ENCODE measurements at regions not wholly inside any gene's neighbourhood (a gene's known extent, or its start where the extent isn't known, plus 50 kb on each side); places are given as distances from the start of the nearest gene placed in this dataset.

DNA sequence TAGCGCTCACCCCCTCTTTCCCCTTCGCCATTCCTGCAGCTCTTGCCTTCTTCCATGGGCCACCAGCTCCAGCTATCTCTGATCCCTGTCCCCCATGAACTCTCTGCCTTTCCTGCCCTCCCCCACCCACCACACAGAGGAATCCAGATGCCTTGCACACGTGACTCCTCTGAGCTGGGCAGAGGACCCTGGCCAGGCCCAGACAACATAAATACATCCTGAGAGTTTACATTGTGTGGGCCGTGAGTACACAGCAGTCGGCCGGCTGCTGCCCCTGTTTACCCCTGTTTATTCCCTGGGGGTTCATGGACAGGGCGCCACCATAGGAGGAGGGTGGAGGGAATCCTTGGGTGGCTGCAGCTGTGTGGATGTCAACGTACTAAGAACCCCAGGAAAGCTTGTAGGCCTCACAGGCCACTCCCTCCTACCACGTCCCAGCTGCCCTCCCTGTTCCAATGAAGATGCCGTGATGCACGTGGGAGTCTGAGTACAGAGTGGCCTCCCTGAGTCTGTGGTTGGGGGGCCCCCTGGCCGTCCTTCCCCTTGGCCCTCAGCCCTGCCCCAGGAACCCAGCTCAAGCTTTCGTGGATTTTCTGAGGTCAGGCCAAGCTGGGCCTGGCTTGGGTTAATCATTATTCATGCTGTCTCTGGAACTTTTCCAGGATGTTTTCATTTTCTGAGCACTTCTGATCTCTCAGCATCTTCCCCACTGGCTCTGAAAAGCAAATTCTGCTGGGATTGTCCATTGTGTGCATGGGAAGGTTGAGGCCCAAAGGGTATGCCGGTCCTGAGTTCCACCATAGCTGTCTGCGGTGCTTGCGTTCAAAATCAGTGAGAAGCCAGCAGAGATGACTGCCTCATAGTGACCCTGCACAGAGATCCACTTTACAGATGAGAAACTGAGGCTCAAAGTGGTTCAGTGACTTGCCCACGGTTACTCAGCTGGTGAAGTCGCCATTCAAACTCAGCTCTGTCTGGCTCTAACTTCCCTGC is 136.3 kb downstream of the MRPL14 start (continued):
- TF ChIP-seq GATAD2A (CRISPR knock-in tag; IDR thresholded peaks at IDR 0.05) (peak; percentile 89), GATA4 (IDR thresholded peaks at IDR 0.05; ENCODE audit: borderline replicate concordance, low read depth) (peak; percentile 58), ZBTB7A (CRISPR knock-in tag; IDR thresholded peaks at IDR 0.05) (peak; percentile 62; the same call in 1 of the 2 replicates), ZSCAN31 (CRISPR knock-in tag; IDR thresholded peaks at IDR 0.05; ENCODE audit: low read depth) (no peak; the same call in none of the 2 replicates), ZNF660 (CRISPR knock-in tag; IDR thresholded peaks at IDR 0.05; ENCODE audit: borderline replicate concordance, low read depth) (no peak), ATF1 (CRISPR knock-in tag; IDR thresholded peaks at IDR 0.05) (peak; percentile 72), ZNF350 (CRISPR knock-in tag; IDR thresholded peaks at IDR 0.05; ENCODE audit: borderline replicate concordance, low read depth) (peak; percentile 97; the same call in 1 of the 2 replicates), ZSCAN25 (CRISPR knock-in tag; IDR thresholded peaks at IDR 0.05) (peak; percentile 88; the same call in 1 of the 2 replicates), NFRKB (IDR thresholded peaks at IDR 0.05) (no peak), MTA1 (CRISPR knock-in tag; IDR thresholded peaks at IDR 0.05; ENCODE audit: borderline replicate concordance) (peak; percentile 97), MAFF (IDR thresholded peaks at IDR 0.05; ENCODE audit: low read depth, low read length) (no peak), ZNF468 (CRISPR knock-in tag; IDR thresholded peaks at IDR 0.05) (no peak), ELF4 (CRISPR knock-in tag; IDR thresholded peaks at IDR 0.05; ENCODE audit: borderline replicate concordance) (no peak; the same call in 1 of the 2 replicates), POGZ (CRISPR knock-in tag; IDR thresholded peaks at IDR 0.05) (peak; percentile 26), ZNF180 (CRISPR knock-in tag; IDR thresholded peaks at IDR 0.05; ENCODE audit: borderline replicate concordance, low read depth) (no peak), ZNF557 (CRISPR knock-in tag; IDR thresholded peaks at IDR 0.05) (peak; percentile 92; the same call in 1 of the 2 replicates), ASH2L (IDR thresholded peaks at IDR 0.05; ENCODE audit: insufficient read length, low read depth, low read length) (peak; percentile 88), TBP (CRISPR knock-in tag; IDR thresholded peaks at IDR 0.05) (0 out of 2 replicates have a peak, but pooled peaks have one; percentile 68), ADNP (CRISPR knock-in tag; IDR thresholded peaks at IDR 0.05) (peak; percentile 62; the same call in 1 of the 2 replicates), NAIF1 (CRISPR knock-in tag; IDR thresholded peaks at IDR 0.05; ENCODE audit: borderline replicate concordance) (peak; percentile 92), SPEN (CRISPR knock-in tag; IDR thresholded peaks at IDR 0.05; ENCODE audit: low read depth) (peak; percentile 95), ZNF768 (CRISPR knock-in tag; IDR thresholded peaks at IDR 0.05) (peak; percentile 73), ZNF296 (CRISPR knock-in tag; conservative IDR thresholded peaks at IDR 0.05) (peak; percentile 77)
- TF ChIP-seq, protein P1, sequence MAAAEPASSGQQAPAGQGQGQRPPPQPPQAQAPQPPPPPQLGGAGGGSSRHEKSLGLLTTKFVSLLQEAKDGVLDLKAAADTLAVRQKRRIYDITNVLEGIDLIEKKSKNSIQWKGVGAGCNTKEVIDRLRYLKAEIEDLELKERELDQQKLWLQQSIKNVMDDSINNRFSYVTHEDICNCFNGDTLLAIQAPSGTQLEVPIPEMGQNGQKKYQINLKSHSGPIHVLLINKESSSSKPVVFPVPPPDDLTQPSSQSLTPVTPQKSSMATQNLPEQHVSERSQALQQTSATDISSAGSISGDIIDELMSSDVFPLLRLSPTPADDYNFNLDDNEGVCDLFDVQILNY (CRISPR knock-in tag; conservative IDR thresholded peaks at IDR 0.05): no peak
- TF ChIP-seq, protein P2, sequence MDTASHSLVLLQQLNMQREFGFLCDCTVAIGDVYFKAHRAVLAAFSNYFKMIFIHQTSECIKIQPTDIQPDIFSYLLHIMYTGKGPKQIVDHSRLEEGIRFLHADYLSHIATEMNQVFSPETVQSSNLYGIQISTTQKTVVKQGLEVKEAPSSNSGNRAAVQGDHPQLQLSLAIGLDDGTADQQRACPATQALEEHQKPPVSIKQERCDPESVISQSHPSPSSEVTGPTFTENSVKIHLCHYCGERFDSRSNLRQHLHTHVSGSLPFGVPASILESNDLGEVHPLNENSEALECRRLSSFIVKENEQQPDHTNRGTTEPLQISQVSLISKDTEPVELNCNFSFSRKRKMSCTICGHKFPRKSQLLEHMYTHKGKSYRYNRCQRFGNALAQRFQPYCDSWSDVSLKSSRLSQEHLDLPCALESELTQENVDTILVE (CRISPR knock-in tag; IDR thresholded peaks at IDR 0.05): no peak; the same call in 1 of the 2 replicates
- TF ChIP-seq, protein P3, sequence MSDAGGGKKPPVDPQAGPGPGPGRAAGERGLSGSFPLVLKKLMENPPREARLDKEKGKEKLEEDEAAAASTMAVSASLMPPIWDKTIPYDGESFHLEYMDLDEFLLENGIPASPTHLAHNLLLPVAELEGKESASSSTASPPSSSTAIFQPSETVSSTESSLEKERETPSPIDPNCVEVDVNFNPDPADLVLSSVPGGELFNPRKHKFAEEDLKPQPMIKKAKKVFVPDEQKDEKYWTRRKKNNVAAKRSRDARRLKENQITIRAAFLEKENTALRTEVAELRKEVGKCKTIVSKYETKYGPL (CRISPR knock-in tag; IDR thresholded peaks at IDR 0.05): no peak
- TF ChIP-seq, protein P4, sequence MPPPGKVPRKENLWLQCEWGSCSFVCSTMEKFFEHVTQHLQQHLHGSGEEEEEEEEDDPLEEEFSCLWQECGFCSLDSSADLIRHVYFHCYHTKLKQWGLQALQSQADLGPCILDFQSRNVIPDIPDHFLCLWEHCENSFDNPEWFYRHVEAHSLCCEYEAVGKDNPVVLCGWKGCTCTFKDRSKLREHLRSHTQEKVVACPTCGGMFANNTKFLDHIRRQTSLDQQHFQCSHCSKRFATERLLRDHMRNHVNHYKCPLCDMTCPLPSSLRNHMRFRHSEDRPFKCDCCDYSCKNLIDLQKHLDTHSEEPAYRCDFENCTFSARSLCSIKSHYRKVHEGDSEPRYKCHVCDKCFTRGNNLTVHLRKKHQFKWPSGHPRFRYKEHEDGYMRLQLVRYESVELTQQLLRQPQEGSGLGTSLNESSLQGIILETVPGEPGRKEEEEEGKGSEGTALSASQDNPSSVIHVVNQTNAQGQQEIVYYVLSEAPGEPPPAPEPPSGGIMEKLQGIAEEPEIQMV (CRISPR knock-in tag; IDR thresholded peaks at IDR 0.05; ENCODE audit: low read depth): peak; percentile 32; the same call in 1 of the 2 replicates
